ENCODE measurements at regions not wholly inside any gene's neighbourhood (a gene's known extent, or its start where the extent isn't known, plus 50 kb on each side); places are given as distances from the start of the nearest gene placed in this dataset.

DNA sequence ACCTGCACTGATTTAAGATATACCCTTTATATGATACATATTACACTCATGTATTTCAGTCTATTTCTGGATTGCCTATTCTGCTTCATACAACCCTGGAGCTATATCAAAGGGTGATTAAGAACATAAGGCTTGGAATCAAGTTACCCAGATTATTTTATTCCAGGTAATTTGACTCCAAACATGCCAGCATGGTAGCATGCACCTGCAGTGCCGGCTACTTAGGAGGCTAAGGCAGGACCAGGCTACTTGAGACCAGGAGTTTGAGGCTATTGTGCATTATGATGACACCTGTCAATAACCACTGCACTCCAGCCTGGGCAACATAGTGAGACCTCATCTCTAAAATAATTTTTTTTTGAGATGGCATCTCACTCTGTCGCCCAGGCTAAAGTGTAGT, 50.4 kb upstream of the NEO1 start:
- no peak for DNase-seq
- in situ Hi-C loops (cut with HindIII; ENCODE audit: low pct_ligation_motif_present, low pct_unique_long_range_greater_than_20kb, low sequenced_read_pairs): no loop called here

DNA sequence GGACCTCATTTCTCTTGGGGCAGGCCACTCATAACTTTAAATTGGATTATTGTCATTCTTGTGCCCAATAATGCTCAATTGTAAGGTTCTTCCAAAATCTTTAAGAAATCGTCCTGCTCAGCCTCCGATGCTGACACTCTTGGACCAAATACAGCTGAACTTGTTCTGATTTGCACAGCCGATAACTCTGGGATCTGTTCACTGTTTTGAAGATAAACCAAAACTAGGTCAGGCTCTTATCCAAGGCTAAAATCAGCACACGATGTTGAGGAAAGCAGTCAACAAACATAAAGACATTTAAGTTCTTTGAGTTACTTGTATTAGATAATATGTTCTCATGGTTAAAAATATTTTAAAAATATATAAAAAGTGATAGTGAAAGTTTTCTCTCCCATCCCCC, 52.0 kb upstream of the NEO1 start:
- DNase-seq: no peak
- in situ Hi-C loops (cut with HindIII; ENCODE audit: low pct_ligation_motif_present, low pct_unique_long_range_greater_than_20kb, low sequenced_read_pairs): no loop called here

DNA sequence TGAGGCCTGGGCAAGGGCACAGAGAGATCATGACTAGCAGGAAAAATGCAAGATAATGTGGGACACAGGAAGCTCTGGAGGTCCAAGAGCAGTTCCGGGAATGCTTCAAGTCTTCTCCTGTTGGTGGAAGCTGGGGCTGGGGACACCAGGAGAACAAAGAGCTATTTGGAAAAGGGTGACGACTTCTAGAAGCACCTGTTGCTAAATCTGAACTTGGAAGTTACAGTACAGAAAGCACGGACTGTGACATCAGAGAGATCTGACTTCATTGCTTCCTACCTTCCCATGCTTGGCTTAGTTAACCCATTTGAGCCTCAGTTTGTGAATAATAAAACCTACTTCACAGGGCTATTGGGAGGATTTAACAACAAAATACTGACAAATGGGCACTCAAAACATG, 52.7 kb upstream of the NEO1 start:
- DNase-seq: no peak
- in situ Hi-C loops (cut with HindIII; ENCODE audit: low pct_ligation_motif_present, low pct_unique_long_range_greater_than_20kb, low sequenced_read_pairs): no loop called here

DNA sequence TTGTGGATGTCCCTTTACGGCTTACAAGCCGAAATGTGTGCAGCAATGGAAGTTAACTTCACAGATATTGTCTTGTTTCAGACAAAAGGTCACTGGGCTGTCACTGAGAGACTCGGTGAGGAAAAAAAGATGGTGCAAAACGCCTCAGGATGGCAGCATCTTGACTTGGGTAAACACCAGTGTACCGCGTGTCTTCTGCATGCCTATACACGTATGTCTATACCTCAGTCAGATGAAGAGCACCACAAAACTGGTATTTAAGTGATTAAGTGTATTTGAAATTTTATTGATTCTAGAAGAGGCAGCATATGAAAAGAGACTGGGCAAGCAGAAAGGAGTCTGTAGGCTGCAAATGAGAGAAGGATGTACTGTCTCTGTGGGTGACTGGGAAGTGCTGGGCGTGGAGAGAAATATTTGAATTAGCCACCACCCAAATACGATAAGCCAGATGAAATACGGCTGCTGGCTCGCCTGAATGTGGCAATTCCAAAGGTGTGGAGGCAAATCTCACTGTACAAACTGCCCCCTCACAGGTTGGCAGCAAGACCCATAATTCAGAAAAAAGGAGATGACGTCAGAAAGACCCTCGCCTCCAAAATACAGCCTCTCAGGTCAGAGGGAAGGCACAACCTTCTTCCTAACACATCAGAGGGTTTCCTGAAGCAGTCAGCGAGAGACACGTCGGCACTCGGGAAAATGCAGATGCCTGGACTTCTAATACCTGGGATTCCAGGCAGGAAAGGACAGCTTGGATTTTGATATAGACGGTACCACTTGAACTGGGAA, 53.4 kb upstream of the NEO1 start:
- no peak for DNase-seq
- in situ Hi-C loops (cut with HindIII; ENCODE audit: low pct_ligation_motif_present, low pct_unique_long_range_greater_than_20kb, low sequenced_read_pairs): no loop called here

DNA sequence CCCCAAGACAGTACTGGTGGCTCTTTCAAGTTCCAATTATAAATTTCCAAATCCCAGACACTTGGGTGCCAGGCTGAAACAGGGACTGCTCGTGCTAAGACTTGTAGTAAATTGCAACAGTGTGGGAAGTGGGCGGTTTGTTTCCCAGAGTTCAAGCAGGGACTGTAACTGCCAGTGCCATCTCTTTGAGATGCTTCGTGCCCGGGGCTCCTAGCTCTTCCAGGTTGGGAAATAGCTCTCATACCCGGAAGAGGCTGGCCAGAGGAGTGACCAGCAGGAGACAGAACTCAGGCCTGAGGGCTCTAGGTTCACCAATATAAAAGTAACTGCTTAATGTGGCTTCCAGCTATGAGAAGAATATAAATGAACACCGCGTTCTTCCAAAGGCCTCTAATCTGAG, 54.0 kb upstream of the NEO1 start:
- no peak for DNase-seq
- in situ Hi-C loops (cut with HindIII; ENCODE audit: low pct_ligation_motif_present, low pct_unique_long_range_greater_than_20kb, low sequenced_read_pairs): no loop called here

DNA sequence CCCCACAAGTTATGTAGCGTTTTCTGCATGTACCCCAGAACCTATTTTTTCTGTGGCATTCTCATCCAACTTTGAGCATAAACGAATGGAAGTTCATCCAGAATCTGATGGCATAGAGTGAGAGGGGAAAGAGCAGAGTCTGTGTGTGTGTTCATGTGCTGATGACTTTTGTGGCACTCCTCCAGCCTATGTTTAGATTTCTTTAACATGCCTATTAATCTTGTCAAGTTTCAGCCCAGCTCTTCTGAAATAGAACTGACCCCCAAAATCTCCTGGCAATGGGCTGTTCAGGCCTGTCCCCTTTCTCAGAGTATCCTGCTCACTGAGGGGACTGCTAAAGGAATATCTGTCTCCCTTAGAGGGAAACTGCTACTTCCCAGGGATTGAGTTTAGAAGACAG, 56.4 kb upstream of the NEO1 start:
- in situ Hi-C loops (cut with HindIII; ENCODE audit: low pct_ligation_motif_present, low pct_unique_long_range_greater_than_20kb, low sequenced_read_pairs): no loop called here
- no peak for DNase-seq

DNA sequence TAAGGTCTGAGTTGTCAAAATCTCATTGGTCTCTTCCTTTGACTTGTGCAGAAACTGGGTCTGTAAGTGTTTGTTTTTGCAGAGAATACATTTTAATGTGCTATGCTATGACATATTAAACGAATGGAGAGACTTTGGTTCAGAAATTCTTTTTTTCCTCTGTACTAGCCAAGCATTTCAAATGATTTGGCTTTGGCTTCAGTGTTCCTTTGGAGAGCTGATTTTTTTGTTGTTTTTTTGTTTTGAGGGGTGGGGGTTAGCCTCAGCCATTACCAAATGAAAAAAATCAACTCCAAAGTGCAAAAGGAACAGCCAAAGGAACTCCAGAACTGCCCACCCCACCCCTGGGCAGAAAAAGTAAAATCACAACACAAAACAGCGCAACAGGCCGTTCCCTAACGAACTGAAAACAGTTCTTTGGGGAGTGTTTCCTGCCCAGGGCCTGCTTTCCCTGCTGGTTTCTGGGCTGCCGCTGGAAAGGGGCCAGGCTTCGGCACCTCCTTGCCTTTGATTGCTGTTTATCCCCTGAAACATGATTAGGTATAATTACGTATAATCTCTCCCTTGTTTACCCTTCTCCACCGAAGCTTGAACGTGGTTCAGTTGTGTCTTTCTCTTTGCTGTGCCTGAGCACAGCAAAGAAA, 57.6 kb upstream of the NEO1 start:
- in situ Hi-C loops (cut with HindIII; ENCODE audit: low pct_ligation_motif_present, low pct_unique_long_range_greater_than_20kb, low sequenced_read_pairs): no loop called here
- DNase-seq: no peak

DNA sequence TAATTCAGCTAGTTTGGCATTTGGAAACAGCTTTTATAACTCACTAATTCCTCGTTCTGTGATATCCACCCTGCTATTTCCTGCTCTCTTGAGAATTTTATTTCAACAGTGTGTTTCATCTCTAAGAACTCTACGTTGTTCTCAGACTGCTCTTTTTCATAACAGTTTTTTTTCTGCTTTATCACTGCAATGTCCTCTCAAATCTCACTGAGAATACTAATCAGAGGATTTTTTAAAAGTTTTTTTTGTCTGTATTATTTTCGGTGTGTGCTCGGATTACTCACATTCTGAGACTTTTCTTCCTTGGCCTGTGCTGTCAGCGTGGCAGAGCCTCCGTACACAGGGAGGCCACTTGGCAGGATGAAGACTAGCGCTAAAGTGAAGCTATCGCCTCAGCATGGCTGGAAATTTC, 59.4 kb upstream of the NEO1 start:
- no peak for DNase-seq
- in situ Hi-C loops (cut with HindIII; ENCODE audit: low pct_ligation_motif_present, low pct_unique_long_range_greater_than_20kb, low sequenced_read_pairs): no loop called here

DNA sequence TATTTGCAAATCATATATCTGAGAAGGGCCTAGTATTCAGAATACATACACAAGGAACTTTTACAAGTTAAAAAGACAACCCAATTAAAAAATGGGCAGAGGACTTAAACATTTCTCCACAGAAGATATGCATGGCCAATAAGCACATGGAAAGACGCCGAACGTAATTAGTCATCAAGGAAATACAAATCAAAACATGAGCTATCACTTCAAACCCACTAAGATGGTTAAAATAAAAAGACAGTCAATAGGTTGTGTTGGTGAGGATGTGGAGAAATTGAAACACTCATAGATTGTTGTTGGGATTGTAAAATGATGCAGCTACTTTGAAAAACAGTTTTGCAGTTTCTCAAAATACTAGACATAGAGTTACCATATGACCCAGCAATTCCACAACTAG, 61.2 kb upstream of the NEO1 start:
- in situ Hi-C loops (cut with HindIII; ENCODE audit: low pct_ligation_motif_present, low pct_unique_long_range_greater_than_20kb, low sequenced_read_pairs): no loop called here
- no peak for DNase-seq

DNA sequence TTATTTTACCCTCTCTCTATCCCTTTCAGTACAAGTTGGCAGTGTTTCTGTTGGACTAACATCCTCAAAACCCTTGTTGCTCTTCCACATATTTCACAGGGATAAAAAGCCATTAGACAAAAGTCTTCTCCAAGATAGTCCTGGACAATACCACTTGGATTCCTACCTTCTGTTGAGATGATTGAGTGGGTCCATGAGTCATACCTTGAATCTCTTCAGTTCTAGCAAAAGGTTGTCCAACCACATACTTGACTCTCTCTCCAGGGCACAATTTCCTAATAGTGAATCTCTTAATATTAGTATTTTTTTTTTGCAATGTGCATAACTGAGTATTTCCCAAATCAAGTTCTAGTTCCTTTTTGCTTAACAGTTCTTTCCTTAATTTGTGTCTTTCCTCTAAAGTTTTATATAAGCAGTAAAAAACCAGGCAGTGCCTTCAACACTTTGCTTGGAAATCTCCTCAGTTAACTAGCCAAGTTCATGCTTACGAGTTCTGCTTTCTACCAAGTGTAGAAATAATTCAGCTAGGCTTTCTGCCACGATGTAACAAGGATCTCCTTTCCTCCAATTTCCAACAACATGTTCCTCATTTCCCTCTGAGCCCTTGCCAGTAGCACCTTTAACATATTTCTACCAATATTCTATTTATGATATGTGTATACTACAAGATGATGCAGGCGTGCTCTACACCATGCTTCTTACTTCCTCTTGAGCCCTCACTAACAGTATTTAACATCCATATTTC, 68.3 kb upstream of the NEO1 start:
- in situ Hi-C loops (cut with HindIII; ENCODE audit: low pct_ligation_motif_present, low pct_unique_long_range_greater_than_20kb, low sequenced_read_pairs): no loop called here
- DNase-seq: no peak

DNA sequence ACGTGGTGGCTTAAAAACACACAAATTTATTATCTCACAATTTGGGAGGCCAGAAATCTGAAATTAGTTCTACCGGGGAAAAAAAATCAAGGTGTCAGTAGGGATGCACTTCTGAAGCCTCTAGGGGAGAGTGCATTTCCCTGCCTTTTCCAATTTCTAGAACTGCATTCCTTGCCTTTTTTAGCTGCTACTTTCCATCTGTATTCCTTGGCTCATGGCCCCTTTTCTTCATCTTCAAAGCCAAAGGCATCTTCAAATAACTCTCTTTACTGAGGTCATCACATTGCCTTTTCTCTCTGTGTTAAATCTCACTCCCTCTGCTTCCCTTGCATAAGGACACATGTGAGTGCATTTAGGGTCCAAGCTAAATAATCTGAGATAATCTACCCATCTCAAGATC, 69.5 kb upstream of the NEO1 start:
- no peak for DNase-seq
- in situ Hi-C loops (cut with HindIII; ENCODE audit: low pct_ligation_motif_present, low pct_unique_long_range_greater_than_20kb, low sequenced_read_pairs): no loop called here

DNA sequence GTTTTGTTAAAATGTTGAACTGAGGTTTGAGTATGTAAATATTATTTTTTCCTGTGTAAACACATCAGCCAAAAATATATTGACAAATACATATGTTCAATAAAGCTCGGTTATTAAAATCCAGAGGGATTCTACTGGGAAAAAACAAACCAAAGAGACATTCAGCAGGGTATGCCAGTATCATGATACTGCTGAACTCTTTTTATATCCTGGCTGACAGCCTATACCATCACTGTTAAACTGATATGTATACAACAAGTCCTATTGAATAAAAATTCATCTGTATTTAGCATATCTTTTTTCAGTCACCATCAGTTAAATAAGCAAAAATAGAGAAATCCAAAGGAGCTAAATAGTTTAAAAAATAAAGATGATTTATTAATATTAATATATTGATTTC, 71.6 kb upstream of the NEO1 start:
- DNase-seq: no peak
- in situ Hi-C loops (cut with HindIII; ENCODE audit: low pct_ligation_motif_present, low pct_unique_long_range_greater_than_20kb, low sequenced_read_pairs): no loop called here

DNA sequence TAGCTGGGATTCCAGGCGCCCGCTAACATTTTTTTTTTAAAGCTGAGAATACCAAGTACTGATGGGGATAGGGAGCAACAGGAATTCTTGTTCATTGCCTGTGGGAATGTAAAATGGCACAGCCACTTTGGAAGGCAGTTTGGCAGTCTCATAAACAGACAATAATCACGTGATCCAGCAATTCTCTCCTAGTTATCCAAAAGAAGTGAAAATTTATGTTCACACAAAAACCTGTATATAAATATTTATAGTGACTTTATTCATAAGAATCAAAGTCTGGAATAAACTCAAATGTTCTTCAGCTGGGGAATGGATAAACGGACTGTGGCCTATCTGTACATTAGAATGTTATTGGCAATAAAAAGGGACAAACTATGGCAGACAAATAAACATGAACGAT, 72.5 kb upstream of the NEO1 start:
- no peak for DNase-seq
- in situ Hi-C loops (cut with HindIII; ENCODE audit: low pct_ligation_motif_present, low pct_unique_long_range_greater_than_20kb, low sequenced_read_pairs): no loop called here

DNA sequence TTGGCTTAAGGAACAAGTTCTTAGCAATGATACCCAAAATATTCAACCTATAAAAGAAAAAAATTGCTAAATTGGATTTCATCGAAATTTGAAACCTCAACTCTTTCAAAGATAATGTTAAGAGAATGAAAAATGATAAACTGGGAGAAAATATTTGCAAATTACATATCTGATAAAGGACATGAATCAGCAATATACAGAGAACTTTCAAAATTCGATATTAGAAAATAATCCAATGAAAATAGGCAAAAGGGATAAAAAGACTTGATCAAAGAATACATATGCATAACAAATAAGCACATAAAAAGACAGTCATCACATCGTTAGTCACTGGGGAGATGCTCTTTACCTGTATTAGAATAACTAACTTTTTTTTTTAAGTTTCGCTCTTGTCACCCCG, 73.0 kb upstream of the NEO1 start:
- in situ Hi-C loops (cut with HindIII; ENCODE audit: low pct_ligation_motif_present, low pct_unique_long_range_greater_than_20kb, low sequenced_read_pairs): no loop called here
- no peak for DNase-seq

DNA sequence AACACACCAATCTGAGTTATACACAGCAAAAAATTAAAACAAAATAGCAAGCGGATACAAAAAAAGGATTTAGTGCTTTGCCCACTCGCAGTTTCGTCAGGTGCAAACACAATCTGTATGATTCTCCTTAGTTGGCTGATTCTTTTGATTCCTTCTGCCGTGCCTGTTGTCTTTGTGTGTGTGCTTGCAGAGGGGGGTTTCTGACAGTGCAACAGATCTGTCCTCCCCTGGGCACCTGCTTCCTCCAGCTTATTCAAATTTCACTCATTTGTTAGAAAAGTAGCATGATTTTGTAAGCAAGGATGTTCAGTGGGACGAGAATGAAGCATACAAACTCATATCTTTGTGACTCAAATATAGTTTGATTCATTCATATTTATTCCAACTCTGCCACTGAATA, 74.0 kb upstream of the NEO1 start:
- no peak for DNase-seq
- in situ Hi-C loops (cut with HindIII; ENCODE audit: low pct_ligation_motif_present, low pct_unique_long_range_greater_than_20kb, low sequenced_read_pairs): no loop called here

DNA sequence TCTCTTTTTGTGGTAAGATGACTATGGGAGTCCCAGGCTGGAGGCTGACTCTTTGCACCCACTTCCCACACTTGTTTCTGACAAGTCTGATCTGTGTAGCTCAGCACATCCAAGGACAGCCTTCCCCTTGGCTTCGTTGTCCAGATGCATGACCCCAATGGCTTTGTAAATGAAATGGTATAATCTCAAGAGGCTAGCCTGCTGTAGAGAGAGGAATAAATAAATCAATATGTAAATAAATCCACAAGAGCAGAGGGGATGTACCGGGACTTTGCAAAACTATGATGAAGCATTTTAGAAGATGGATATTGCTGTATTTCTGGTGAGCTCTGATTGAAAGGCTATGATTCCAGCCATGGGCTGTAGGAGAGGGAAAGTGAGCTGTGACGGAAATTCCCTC, 79.9 kb upstream of the NEO1 start:
- DNase-seq: no peak

DNA sequence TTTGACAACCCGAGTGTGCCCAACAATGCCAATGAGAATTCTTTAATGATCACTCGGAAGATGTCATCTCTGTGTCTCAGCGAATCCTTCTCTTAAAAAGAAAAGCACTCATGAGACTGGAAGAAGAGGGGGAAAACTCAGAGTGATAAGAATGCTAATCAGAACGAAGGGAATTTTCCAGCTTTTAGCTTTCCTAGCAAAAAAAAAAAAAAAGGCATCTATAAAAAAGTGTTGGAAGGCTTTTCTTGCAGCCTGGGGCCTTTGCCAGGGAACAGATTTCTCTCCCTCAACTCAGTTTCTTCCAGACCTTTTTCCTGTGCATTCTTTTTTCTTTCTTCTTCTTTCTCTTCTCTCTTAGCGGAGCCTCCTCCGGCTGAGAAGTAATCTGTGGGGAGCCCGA, 80.5 kb upstream of the NEO1 start:
- DNase-seq: no peak
- in situ Hi-C loops (cut with HindIII; ENCODE audit: low pct_ligation_motif_present, low pct_unique_long_range_greater_than_20kb, low sequenced_read_pairs): no loop called here

More for the DNA sequence above, 79.9 kb upstream of the NEO1 start:
- in situ Hi-C loops (cut with HindIII; ENCODE audit: low pct_ligation_motif_present, low pct_unique_long_range_greater_than_20kb, low sequenced_read_pairs): no loop called here

DNA sequence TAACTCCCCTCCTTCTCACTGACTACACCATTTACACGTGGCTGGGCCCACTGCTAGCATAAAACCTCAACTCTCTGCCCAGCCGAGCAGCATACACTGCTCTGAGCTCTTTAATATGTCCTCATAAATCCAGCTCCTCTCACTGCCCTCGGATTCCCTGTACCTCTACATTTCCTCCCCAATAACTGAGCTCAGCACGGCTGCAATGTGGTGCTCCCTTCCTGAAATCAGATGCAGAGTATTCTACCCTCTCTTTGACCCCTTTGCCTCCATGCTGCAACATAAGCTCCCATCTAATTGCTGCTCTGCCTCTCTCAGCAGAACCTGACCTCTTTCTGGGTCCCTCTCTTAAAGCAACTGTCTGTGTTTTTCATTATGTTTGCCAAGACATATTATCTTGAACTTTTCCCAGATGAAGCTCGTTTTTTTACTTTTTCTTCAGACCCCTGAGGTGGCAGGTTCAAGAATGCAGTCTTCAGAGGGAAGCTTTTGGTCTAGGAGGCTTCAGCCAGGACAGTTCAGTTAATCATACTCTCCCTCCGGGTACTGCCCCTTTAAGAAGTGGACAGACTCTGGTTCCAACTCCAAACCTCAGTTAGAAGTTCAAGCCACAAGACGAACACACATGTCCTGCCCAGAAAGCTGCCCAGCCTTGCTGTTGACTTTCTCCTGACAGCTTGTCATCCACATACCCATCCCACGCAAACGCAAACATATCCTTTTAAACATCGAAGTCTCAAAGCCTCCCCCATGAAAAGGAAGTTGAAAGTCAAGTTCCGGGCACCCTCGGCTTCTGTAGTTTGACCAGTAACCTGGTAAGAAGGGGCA, 81.1 kb upstream of the NEO1 start:
- in situ Hi-C loops (cut with HindIII; ENCODE audit: low pct_ligation_motif_present, low pct_unique_long_range_greater_than_20kb, low sequenced_read_pairs): no loop called here

DNA sequence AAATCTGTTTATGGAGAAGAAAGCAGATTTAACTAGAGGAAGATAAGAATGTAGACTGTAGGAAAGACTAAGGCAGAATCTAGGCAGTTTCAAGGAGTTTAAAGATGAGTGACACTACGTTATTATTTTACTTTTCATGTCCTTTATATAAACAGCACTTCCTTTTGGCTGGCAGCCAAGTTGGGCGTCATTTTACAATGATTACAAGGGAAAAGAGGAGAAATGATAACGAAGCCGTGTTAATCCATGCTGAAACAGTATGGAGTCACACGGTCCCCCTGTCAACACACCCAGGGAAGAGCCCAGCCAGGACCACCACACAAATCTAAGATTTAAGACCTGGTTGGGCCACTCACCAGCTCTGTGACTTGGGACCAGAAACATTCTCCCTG, 83.7 kb upstream of the NEO1 start:
- no peak for DNase-seq
- in situ Hi-C loops (cut with HindIII; ENCODE audit: low pct_ligation_motif_present, low pct_unique_long_range_greater_than_20kb, low sequenced_read_pairs): no loop called here

More for the DNA sequence above, 81.1 kb upstream of the NEO1 start:
- DNase-seq: no peak
